Body of pancreas (tissue), 4 donors: ENCODE measurements at regions not wholly inside any gene's neighbourhood (a gene's known extent, or its start where the extent isn't known, plus 50 kb on each side); places are given as distances from the start of the nearest gene placed in this dataset.

Source experiments
- ATAC-seq: fragments of 150-250 bp; one replicate; pipeline ENCODE4 v1.9.1; 2016
- DNase-seq, 4 donors: peaks; one replicate each; pipeline ENCODE4 v3.0.0-alpha.2; 2019
- H3K27ac ChIP-seq, 4 donors: fragments of 200-600 bp; sonication (generic); 1 replicate in 3 of 4; 2 replicates in 1 of 4; pipeline versions ENCODE4 v1.5.1 to v1.6.1; 2016 to 2019; ENCODE audit warnings: mild to moderate bottlenecking in 1 of 4, mixed read lengths in 1 of 4, moderate library complexity in 1 of 4
- H3K27me3 ChIP-seq, 2 donors: fragments of 200-600 bp; sonication (generic); one replicate each; pipeline ENCODE4 v1.6.0; 2016; ENCODE audit warnings: mild to moderate bottlenecking in 1 of 2
- H3K36me3 ChIP-seq, 2 donors: fragments of 200-600 bp; sonication (generic); replicated peaks in 1 of 2; 2 replicates each; pipeline ENCODE4 v1.5.1; 2016; ENCODE audit warnings: low read depth in 2 of 2; ENCODE audit not compliant: insufficient read depth in 1 of 2
- H3K4me1 ChIP-seq: fragments of 200-600 bp; sonication (generic); one replicate; pipeline ENCODE4 v1.6.0; 2016
- H3K4me3 ChIP-seq, 2 donors: fragments of 200-600 bp; sonication (generic); 1 replicate in 1 of 2; 2 replicates in 1 of 2; pipeline ENCODE4 v1.5.1; 2016 to 2019
- H3K9me3 ChIP-seq, 3 donors: fragments of 200-600 bp; sonication (generic); 1 replicate in 2 of 3; 2 replicates in 1 of 3; pipeline ENCODE4 v1.5.1; 2016
- POLR2A ChIP-seq, 3 donors: fragments of 450-650 bp; IDR thresholded peaks; one replicate each; pipeline ENCODE4 v1.6.1; 2016; ENCODE audit warnings: antibody characterized with exemption in 3 of 3, mild to moderate bottlenecking in 2 of 3
- WGBS, 2 donors: methylation state at CpG; one replicate each; pipeline ENCODE4 v1.1.5; 2017; 5-methylcytosine and 5-hydroxymethylcytosine counted together
- intact Hi-C: fragments of 100-400 bp; cut with DNase I; formaldehyde crosslinking; loops from one replicate; pipeline ENCODE4 v1.15.1; 2023
- TF ChIP-seq, protein P1 (sequence below), 7 experiments: fragments of 450-650 bp in 4 of 7; fragments of 200-600 bp in 3 of 7; sonication (generic) in 3 of 7; IDR thresholded peaks; one replicate each; pipeline ENCODE4 v1.5.1; 2016 to 2019; ENCODE audit warnings: antibody characterized with exemption in 7 of 7

DNA sequence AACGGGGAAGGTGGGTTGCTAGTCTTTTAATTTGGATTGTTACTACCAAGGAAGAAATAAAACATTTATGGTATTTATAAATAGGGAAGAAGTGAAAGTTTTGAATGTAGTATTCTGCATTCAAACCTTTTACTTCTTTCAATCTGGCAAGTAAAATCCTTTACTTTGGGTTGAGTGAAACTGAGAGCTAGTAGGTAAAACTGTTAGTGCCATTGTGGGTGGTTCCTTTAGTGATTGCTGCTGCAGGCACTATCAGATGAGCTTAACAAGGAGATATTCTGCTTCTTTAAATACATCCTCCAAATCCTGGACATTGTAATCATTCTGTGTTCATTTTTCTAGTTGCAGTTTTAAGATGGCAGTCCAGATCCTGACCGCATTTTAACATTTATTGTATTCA lies 650.9 kb upstream of the PCDH10 start:
- Histone ChIP-seq H3K4me3 (no peak overlapping the region), H3K36me3 (no peaks in the 10 kb centered on the region), H3K27me3 (no peaks in the 10 kb centered on the region), H3K27ac (no peak overlapping the region), H3K9me3 (no peaks in the 10 kb centered on the region), H3K4me1 (no peaks in the 10 kb centered on the region)
- intact Hi-C loops: no loop called here
- no peak for TF ChIP-seq POLR2A (IDR thresholded peaks at IDR 0.05)
- TF ChIP-seq, protein P1, sequence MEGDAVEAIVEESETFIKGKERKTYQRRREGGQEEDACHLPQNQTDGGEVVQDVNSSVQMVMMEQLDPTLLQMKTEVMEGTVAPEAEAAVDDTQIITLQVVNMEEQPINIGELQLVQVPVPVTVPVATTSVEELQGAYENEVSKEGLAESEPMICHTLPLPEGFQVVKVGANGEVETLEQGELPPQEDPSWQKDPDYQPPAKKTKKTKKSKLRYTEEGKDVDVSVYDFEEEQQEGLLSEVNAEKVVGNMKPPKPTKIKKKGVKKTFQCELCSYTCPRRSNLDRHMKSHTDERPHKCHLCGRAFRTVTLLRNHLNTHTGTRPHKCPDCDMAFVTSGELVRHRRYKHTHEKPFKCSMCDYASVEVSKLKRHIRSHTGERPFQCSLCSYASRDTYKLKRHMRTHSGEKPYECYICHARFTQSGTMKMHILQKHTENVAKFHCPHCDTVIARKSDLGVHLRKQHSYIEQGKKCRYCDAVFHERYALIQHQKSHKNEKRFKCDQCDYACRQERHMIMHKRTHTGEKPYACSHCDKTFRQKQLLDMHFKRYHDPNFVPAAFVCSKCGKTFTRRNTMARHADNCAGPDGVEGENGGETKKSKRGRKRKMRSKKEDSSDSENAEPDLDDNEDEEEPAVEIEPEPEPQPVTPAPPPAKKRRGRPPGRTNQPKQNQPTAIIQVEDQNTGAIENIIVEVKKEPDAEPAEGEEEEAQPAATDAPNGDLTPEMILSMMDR (IDR thresholded peaks at IDR 0.05): no peak
- ATAC-seq (no peak), DNase-seq (no peak)
- WGBS, 2 donors: 72 to 74% methylated on average over 2 of the region's 2 CpGs

DNA sequence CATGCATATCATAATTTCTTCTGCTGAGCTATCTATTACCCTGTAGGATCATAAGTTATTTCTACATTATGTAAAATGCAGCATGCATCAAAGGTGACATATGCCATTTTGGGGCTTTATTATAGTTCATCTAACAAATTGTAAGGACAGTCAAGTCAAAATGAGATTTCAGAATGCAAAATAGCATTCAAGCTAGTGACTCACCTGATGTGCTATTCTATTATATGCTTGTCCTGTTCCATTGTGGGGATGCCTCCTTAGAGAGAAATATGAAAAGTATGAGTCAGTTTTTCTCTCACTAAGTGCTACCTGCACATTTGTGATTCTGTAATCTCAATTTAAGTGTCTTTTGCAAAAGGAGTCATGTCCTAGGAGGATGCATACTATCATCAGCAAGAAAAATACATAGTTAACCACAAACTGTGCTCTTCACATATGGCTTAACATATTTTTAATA lies 647.0 kb upstream of the PCDH10 start:
- intact Hi-C loops: no loop called here
- Histone ChIP-seq H3K9me3 (no peaks in the 10 kb centered on the region), H3K27ac (no peak overlapping the region), H3K4me1 (no peaks in the 10 kb centered on the region), H3K36me3 (no peaks in the 10 kb centered on the region), H3K4me3 (no peak overlapping the region), H3K27me3 (no peaks in the 10 kb centered on the region)
- TF ChIP-seq POLR2A (IDR thresholded peaks at IDR 0.05): no peak
- ATAC-seq: no peak
- no peak for DNase-seq

DNA sequence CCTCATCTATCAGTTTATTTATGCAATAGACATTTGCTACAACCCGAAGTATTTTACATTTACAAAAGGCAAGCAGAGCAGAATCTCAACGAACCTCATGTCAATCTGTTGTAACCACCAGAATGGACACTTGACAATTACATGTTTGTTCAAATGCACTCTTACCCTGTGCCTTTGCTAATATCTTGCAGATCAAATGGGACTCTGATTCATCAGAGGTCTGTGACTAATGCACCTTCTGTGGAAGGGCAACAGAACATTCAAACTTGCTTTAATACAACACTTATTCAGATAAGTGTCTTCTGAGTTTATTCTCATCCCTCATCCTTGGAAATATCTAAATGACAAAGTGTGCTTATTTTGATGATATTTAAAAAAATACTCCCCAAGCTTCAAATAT lies 644.7 kb upstream of the PCDH10 start:
- Histone ChIP-seq H3K4me1 (no peaks in the 10 kb centered on the region), H3K27ac (no peak overlapping the region), H3K27me3 (no peaks in the 10 kb centered on the region), H3K36me3 (no peaks in the 10 kb centered on the region), H3K9me3 (no peaks in the 10 kb centered on the region), H3K4me3 (no peak overlapping the region)
- DNase-seq: no peak
- WGBS, 2 donors: 37 to 38% methylated on average over 2 of the region's 2 CpGs
- intact Hi-C loops: no loop called here
- no peak for TF ChIP-seq POLR2A (IDR thresholded peaks at IDR 0.05)
- TF ChIP-seq, protein P1 (IDR thresholded peaks at IDR 0.05): no peak
- ATAC-seq: no peak

DNA sequence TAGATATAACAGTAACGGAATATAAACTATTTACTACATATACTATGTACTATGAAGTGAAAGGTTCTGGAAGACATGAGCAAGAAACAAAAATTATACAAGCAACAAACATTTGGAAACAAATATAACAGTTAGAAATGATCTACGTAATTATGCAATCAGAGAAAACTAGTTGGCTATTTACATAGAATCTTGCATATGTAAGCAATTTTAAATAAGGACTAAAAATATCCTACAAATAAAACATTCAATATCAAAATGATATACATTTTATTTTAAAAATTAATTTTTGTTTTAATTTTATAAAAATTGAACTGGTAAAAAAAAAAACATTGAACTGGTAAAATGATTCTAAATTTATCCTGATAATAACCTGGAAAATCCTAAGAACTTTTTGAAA lies 642.5 kb upstream of the PCDH10 start:
- Histone ChIP-seq H3K36me3 (no peaks in the 10 kb centered on the region), H3K9me3 (no peaks in the 10 kb centered on the region), H3K4me1 (no peaks in the 10 kb centered on the region), H3K27me3 (no peaks in the 10 kb centered on the region), H3K27ac (no peak overlapping the region), H3K4me3 (no peak overlapping the region)
- ATAC-seq (no peak), DNase-seq (no peak)
- WGBS, 2 donors: 71 to 74% methylated on average over 2 of the region's 2 CpGs
- intact Hi-C loops: no loop called here
- TF ChIP-seq POLR2A (IDR thresholded peaks at IDR 0.05): no peak
- TF ChIP-seq, protein P1 (IDR thresholded peaks at IDR 0.05): no peak

DNA sequence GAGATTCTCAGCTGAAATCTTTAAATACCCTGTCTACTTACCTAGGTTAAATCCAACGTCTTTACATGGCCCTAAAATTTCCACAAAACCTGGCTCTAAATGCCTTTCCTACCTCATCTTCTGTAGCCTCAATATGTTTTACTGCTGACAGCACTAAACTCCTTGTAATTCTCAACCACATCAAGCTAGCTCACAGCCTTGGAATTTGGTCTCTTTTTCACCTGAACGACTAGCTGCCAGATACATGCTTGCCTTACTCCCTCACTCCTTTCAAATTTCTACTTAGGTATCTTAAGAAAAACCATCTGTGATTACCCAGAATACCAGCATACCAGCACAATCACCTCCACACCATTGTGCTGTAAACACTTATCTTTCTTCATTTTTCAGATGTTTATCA lies 635.6 kb upstream of the PCDH10 start:
- TF ChIP-seq POLR2A (IDR thresholded peaks at IDR 0.05): no peak
- TF ChIP-seq, protein P1 (IDR thresholded peaks at IDR 0.05): no peak
- H3K27me3 ChIP-seq: no peaks in the 10 kb centered on the region
- intact Hi-C loops: no loop called here
- DNase-seq: no peak
- no peaks in the 10 kb centered on the region for H3K36me3 ChIP-seq
- no peak overlapping the region for H3K27ac ChIP-seq
- H3K9me3 ChIP-seq: no peaks in the 10 kb centered on the region
- 21 to 23% methylated on average over 2 of the region's 2 CpGs for WGBS, 2 donors
- H3K4me1 ChIP-seq: no peaks in the 10 kb centered on the region
- H3K4me3 ChIP-seq: no peak overlapping the region
- ATAC-seq: no peak
